GM23248 (cell line): ENCODE measurements at regions not wholly inside any gene's neighbourhood (a gene's known extent, or its start where the extent isn't known, plus 50 kb on each side); places are given as distances from the start of the nearest gene placed in this dataset.

Experiments
- DNase-seq: peaks from one replicate; pipeline ENCODE4 v3.0.0-alpha.2; 2015
- H2AFZ ChIP-seq: fragments of 200-600 bp; sonication (generic); 2 replicates; pipeline ENCODE4 v1.6.1; 2016; ENCODE audit warnings: antibody characterized with exemption
- H3F3A ChIP-seq: fragments of 200-600 bp; sonication (generic); 2 replicates; pipeline ENCODE4 v1.6.1; 2016; ENCODE audit warnings: mild to moderate bottlenecking, antibody characterized with exemption, mixed run types; ENCODE audit not compliant: insufficient read depth
- H3K27ac ChIP-seq: fragments of 200-600 bp; sonication (generic); 2 replicates; pipeline ENCODE4 v1.5.1; 2016; ENCODE audit warnings: mild to moderate bottlenecking
- H3K27me3 ChIP-seq: fragments of 200-600 bp; sonication (generic); replicated peaks from 2 replicates; pipeline ENCODE4 v1.6.1; 2016; ENCODE audit warnings: mild to moderate bottlenecking; ENCODE audit not compliant: insufficient read depth
- H3K36me3 ChIP-seq: fragments of 200-600 bp; sonication (generic); 2 replicates; pipeline ENCODE4 v1.6.1; 2016; ENCODE audit warnings: low read depth, mild to moderate bottlenecking
- H3K4me1 ChIP-seq: fragments of 200-600 bp; sonication (generic); 2 replicates; pipeline ENCODE4 v1.6.1; 2016; ENCODE audit warnings: mild to moderate bottlenecking; ENCODE audit not compliant: insufficient read depth
- H3K4me2 ChIP-seq: fragments of 200-600 bp; sonication (generic); one replicate; pipeline ENCODE4 v1.6.1; 2016; ENCODE audit warnings: mild to moderate bottlenecking; ENCODE audit not compliant: unreplicated experiment
- H3K4me3 ChIP-seq: fragments of 200-600 bp; sonication (generic); 2 replicates; pipeline ENCODE4 v1.5.1; 2016; ENCODE audit warnings: mild to moderate bottlenecking
- H3K79me2 ChIP-seq: fragments of 200-600 bp; sonication (generic); 2 replicates; pipeline ENCODE4 v1.6.1; 2016; ENCODE audit warnings: mild to moderate bottlenecking; ENCODE audit not compliant: insufficient read depth
- H3K9ac ChIP-seq: fragments of 200-600 bp; sonication (generic); 2 replicates; pipeline ENCODE4 v1.6.1; 2016; ENCODE audit warnings: mild to moderate bottlenecking
- H3K9me2 ChIP-seq: fragments of 200-600 bp; sonication (generic); 2 replicates; pipeline ENCODE4 v1.6.1; 2016; ENCODE audit warnings: mixed run types, mild to moderate bottlenecking, moderate library complexity; ENCODE audit not compliant: insufficient read depth
- H3K9me3 ChIP-seq: fragments of 200-600 bp; sonication (generic); one replicate; pipeline ENCODE4 v1.6.1; 2017; ENCODE audit warnings: low read depth
- H4K20me1 ChIP-seq: fragments of 200-600 bp; sonication (generic); 2 replicates; pipeline ENCODE4 v1.6.0; 2016; ENCODE audit not compliant: insufficient read depth
- EZH2 ChIP-seq: fragments of 200-600 bp; sonication (generic); IDR thresholded peaks from 2 replicates; pipeline ENCODE4 v1.6.1; 2018; ENCODE audit warnings: antibody characterized with exemption, mild to moderate bottlenecking; ENCODE audit not compliant: insufficient read depth, poor library complexity, severe bottlenecking
- EZH2phosphoT487 ChIP-seq: fragments of 200-600 bp; sonication (generic); IDR thresholded peaks from 2 replicates; pipeline ENCODE4 v1.6.1; 2018; ENCODE audit warnings: antibody characterized with exemption, moderate library complexity, mild to moderate bottlenecking, low read depth; ENCODE audit not compliant: insufficient read depth
- WGBS, 2 experiments: methylation state at CpG; one replicate each; pipeline ENCODE4 v1.1.6; 2015 to 2017; ENCODE audit warnings: low lambda C conversion rate in 2 of 2, low coverage in 1 of 2; ENCODE audit errors: missing lambda C conversion rate in 2 of 2; 5-methylcytosine and 5-hydroxymethylcytosine counted together
- in situ Hi-C: fragments of 300-500 bp; cut with MboI; formaldehyde crosslinking; loops from 2 replicates; pipeline ENCODE4 v1.15.0; 2020

DNA sequence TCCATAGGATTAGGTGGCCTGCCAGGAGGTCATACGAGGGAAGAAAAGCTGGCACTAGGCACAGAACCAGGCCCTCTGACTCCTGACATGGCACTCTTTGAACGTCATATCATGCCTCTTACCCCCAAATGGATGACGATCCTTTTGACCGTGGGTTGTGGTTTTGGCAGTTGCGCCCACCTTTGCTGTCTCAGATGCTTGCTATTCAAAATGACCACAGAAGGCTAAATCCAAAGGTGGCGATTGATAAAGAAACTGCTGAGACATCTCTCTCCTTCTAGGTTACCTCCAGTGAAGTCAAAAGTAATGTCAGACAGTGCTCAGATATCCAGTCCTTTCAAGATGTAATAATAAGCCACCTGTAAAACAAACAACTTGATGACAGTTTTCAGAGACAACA lies 385.0 kb downstream of the EFNA5 start:
- Histone ChIP-seq H3K27ac (no peak overlapping the region), H3K9me2 (no peaks in the 10 kb centered on the region), H3K79me2 (no peaks in the 10 kb centered on the region), H3F3A (no peaks in the 10 kb centered on the region), H3K9me3 (no peaks in the 10 kb centered on the region), H3K36me3 (no peaks in the 10 kb centered on the region), H3K27me3 (0 out of 2 replicates have a peak, but pooled peaks cover 9% of the 10 kb centered on the region), H3K4me2 (no peak overlapping the region), H3K9ac (no peak overlapping the region), H3K4me3 (no peak overlapping the region), H4K20me1 (no peaks in the 10 kb centered on the region), H3K4me1 (no peaks in the 10 kb centered on the region), H2AFZ (no peak overlapping the region)
- DNase-seq = no peak
- TF ChIP-seq EZH2phosphoT487 (no peak), EZH2 (no peak)
- in situ Hi-C loops = no loop called here
- WGBS, 2 experiments = 69 to 72% methylated on average over 6 of the region's 6 CpGs

DNA sequence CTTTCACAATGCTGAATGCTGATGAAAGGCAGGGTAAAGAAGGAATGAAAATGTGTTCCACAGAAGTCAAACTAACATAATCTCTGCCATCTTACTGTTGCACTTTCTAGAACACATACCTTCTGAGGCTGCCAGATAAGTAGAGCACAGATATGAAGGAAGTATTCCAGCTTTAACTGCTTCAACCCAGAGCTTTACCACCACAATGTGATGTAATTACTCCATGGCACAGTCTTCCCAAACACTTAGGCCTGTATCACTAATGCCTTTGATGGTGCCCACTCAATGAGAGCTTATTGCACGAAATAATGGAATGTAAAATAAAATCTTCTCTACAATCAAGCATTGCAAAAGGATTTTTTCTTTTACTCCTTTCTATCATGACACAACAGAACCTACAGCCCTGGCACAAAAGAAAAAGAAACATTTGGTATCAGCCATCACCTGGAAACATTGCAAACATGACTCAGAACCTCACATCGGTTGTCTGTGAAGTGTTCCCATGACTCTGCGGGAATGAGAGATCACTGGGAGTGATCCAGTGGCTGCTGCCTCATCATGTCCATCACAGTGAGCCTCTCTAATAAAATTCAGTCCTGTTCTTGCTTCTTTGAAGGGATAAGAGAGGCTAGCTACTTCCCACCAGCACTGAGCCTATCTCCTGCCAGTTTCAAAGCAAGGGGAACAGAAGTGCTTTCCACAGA lies 385.8 kb downstream of the EFNA5 start:
- Histone ChIP-seq H3K4me1 (no peaks in the 10 kb centered on the region), H4K20me1 (no peaks in the 10 kb centered on the region), H3K27me3 (0 out of 2 replicates have a peak, but pooled peaks cover 9% of the 10 kb centered on the region), H3K27ac (no peak overlapping the region), H3K4me2 (no peak overlapping the region), H3K79me2 (no peaks in the 10 kb centered on the region), H3K9me3 (no peaks in the 10 kb centered on the region), H3F3A (no peaks in the 10 kb centered on the region), H3K9ac (no peak overlapping the region), H2AFZ (no peak overlapping the region), H3K4me3 (no peak overlapping the region), H3K9me2 (no peaks in the 10 kb centered on the region), H3K36me3 (no peaks in the 10 kb centered on the region)
- TF ChIP-seq EZH2phosphoT487 = no peak
- no peak for TF ChIP-seq EZH2
- 41 to 46% methylated on average over 3 of the region's 3 CpGs for WGBS, 2 experiments
- in situ Hi-C loops = no loop called here
- DNase-seq = no peak

DNA sequence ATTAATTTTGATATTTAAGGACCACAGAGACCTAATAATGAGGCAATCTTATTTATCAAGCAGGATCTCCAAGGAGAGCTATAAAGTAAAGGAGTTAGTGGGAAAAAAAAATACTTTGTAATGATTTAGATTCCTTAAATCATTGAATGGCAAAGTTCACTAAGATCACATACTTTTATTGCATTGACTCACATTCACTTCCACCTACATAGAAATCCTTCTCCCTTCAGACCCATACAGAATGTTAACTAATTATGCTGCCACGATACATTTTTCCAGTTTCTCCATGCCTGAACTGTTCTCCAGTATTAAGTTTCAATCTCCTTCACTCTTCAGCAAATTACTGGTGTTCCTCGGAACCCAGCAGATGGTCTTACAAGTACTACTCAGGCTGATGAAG lies 388.7 kb downstream of the EFNA5 start:
- H3K27me3 ChIP-seq = peaks cover 4% of the 10 kb centered on the region; the same call in 1 of the 2 replicates
- H3K9me2 ChIP-seq = no peaks in the 10 kb centered on the region
- no peak overlapping the region for H3K9ac ChIP-seq
- no peaks in the 10 kb centered on the region for H4K20me1 ChIP-seq
- H3K79me2 ChIP-seq = no peaks in the 10 kb centered on the region
- no peak overlapping the region for H3K4me3 ChIP-seq
- H3K36me3 ChIP-seq = no peaks in the 10 kb centered on the region
- in situ Hi-C loops = no loop called here
- H3F3A ChIP-seq = no peaks in the 10 kb centered on the region
- no peak overlapping the region for H2AFZ ChIP-seq
- no peaks in the 10 kb centered on the region for H3K9me3 ChIP-seq
- no peaks in the 10 kb centered on the region for H3K4me1 ChIP-seq
- no peak for TF ChIP-seq EZH2phosphoT487
- no peak for TF ChIP-seq EZH2
- WGBS, 2 experiments = 42 to 58% methylated on average over 2 of the region's 2 CpGs
- no peak overlapping the region for H3K27ac ChIP-seq
- no peak for DNase-seq
- no peak overlapping the region for H3K4me2 ChIP-seq

DNA sequence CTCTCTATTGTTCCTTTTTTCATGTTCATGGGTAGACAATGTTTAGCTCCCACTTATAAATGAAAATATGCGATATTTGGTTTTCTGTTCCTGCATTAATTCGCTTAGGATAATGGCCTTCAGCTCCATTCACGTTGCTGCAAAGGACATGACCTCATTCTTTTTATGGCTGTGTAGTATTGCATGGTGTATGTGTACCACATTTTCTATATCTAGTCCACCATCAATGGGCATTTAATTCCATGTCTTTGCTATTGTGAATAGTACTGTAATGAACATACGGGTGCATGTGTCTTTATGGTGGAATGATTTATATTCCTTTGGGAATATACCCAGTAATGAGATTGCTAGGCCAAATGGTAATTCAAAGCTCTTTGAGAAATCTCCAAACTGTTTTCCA lies 392.0 kb downstream of the EFNA5 start:
- WGBS, 2 experiments = 48% methylated on average over 4 of the region's 4 CpGs
- no peaks in the 10 kb centered on the region for H3K4me1 ChIP-seq
- no peaks in the 10 kb centered on the region for H3K9me2 ChIP-seq
- no peaks in the 10 kb centered on the region for H3F3A ChIP-seq
- no peaks in the 10 kb centered on the region; the same call in 1 of the 2 replicates for H3K27me3 ChIP-seq
- no peaks in the 10 kb centered on the region for H4K20me1 ChIP-seq
- no peak overlapping the region for H3K4me3 ChIP-seq
- H3K9ac ChIP-seq = no peak overlapping the region
- in situ Hi-C loops = no loop called here
- no peak overlapping the region for H3K4me2 ChIP-seq
- TF ChIP-seq EZH2 (no peak), EZH2phosphoT487 (no peak)
- no peaks in the 10 kb centered on the region for H3K36me3 ChIP-seq
- H3K27ac ChIP-seq = no peak overlapping the region
- DNase-seq = no peak
- no peaks in the 10 kb centered on the region for H3K79me2 ChIP-seq
- no peak overlapping the region for H2AFZ ChIP-seq
- no peaks in the 10 kb centered on the region for H3K9me3 ChIP-seq
